Uterus (tissue), 3 donors: ENCODE measurements at regions not wholly inside any gene's neighbourhood (a gene's known extent, or its start where the extent isn't known, plus 50 kb on each side); places are given as distances from the start of the nearest gene placed in this dataset.
"Not testable (repeated sequence)": the region's sequence is repeated elsewhere in the genome, so short reads cannot be mapped to it uniquely, and the experiment has no call there.

Experiments
- DNase-seq, 2 donors: peaks; one replicate each; pipeline ENCODE4 v3.0.0-alpha.2; 2019 to 2020
- H3K27ac ChIP-seq, 2 donors: fragments of 200-600 bp; sonication (generic); 1 replicate in 1 of 2; 2 replicates in 1 of 2; pipeline ENCODE4 v1.5.1; 2016 to 2018
- H3K27me3 ChIP-seq, 2 donors: fragments of 200-600 bp; sonication (generic); one replicate each; pipeline ENCODE4 v1.5.1; 2018 to 2019; ENCODE audit warnings: control low read depth in 1 of 2
- H3K36me3 ChIP-seq, 2 donors: fragments of 200-600 bp; sonication (generic); one replicate each; pipeline ENCODE4 v1.5.1; 2019; ENCODE audit warnings: control low read depth in 1 of 2
- H3K4me1 ChIP-seq, 2 donors: fragments of 200-600 bp; sonication (generic); one replicate each; pipeline ENCODE4 v1.5.1; 2018 to 2019; ENCODE audit warnings: control low read depth in 1 of 2
- H3K4me3 ChIP-seq, 2 donors: fragments of 200-600 bp; sonication (generic); 1 replicate in 1 of 2; 2 replicates in 1 of 2; pipeline ENCODE4 v1.5.1; 2018 to 2019; ENCODE audit warnings: mild to moderate bottlenecking in 1 of 2
- H3K9me3 ChIP-seq, 2 donors: fragments of 200-600 bp; sonication (generic); one replicate each; pipeline ENCODE4 v1.5.1; 2019; ENCODE audit warnings: control low read depth in 1 of 2
- intact Hi-C: fragments of 100-400 bp; cut with DNase I; formaldehyde crosslinking; loops from one replicate; pipeline ENCODE4 v1.15.1; 2023; ENCODE audit warnings: low total_unique reads
- donor health status: DM: yes; HTN: yes; CAD: no.

DNA sequence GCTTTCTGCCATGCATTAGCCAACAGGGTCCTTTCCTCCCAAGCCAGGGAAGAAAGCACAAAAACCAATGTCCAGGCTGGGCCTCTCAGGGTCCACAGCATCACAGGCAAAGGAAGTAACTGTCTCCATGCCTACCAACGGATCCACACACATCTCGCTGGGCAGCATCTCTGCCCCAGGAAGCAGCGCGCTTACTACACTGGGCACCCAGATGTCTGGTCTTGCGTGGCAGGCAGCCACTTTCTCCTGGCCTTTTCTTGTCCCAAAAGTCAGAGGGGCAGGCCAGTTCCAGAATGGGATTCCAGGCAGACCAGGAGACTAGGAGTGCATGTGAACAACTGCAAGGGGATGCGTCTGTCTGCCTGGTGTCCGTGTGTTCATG, 153.3 kb upstream of the PLGLB2 start:
- H3K27ac ChIP-seq, H3K4me3 ChIP-seq, H3K27me3 ChIP-seq, intact Hi-C loops, H3K9me3 ChIP-seq, H3K4me1 ChIP-seq, H3K36me3 ChIP-seq, DNase-seq: not testable (repeated sequence)

GRCh38 chr2:87595017-87595416, 152.9 kb upstream of the PLGLB2 start:
- intact Hi-C loops, H3K27me3 ChIP-seq, H3K36me3 ChIP-seq, H3K4me1 ChIP-seq, H3K4me3 ChIP-seq, H3K9me3 ChIP-seq: not testable (repeated sequence)
- DNase-seq, result peak in 1 of 2 donors; percentile 15
- peak overlapping the region in 1 of 2 donors; percentile 47 for H3K27ac ChIP-seq

GRCh38 chr2:87600961-87601360, 146.9 kb upstream of the PLGLB2 start:
- DNase-seq, H3K27ac ChIP-seq, H3K4me1 ChIP-seq, H3K36me3 ChIP-seq, H3K27me3 ChIP-seq, H3K4me3 ChIP-seq, H3K9me3 ChIP-seq, intact Hi-C loops: not testable (repeated sequence)

DNA sequence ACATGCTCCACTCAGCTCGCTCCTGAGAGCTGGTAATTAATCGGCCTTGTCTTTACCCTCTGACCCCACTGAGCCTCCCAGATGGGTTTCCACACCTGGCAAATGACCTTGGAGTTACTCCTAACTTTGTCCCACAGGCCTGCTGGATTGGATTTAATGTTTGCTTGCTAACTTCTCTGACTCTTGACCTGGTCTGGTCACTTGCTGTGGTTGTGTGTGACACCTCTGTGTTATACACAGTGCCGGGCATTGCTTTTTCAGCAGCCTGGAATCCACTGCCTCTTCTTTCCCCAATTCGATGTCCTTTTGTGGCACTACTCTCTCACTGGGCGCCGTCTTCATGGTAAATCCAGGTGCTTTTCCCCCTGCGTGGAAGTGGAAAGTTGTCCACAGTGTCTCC, 145.8 kb upstream of the PLGLB2 start:
- H3K9me3 ChIP-seq, H3K4me3 ChIP-seq, DNase-seq, intact Hi-C loops, H3K27me3 ChIP-seq, H3K27ac ChIP-seq, H3K4me1 ChIP-seq, H3K36me3 ChIP-seq: not testable (repeated sequence)

DNA sequence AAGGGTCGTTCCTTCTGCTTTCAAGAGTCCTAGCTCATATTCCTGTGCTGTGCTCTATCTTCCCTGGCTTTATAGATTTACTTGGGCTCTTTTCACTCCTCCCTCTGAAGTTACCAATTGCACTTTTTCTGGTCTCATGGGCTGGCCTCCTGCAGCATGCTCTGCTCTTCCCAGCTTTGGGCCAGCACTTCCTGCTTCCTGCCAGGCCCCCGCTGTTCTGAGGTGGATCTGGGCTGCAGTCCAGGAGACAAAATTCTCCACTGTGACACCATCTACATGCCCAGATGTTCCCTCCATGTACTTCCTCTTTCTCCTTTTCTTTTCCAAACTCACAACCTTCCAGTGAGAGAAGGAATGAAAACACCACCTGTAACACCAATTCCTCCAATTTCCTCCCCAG, 145.2 kb upstream of the PLGLB2 start:
- H3K4me3 ChIP-seq, H3K36me3 ChIP-seq, H3K27ac ChIP-seq, intact Hi-C loops, H3K4me1 ChIP-seq, H3K9me3 ChIP-seq, DNase-seq, H3K27me3 ChIP-seq: not testable (repeated sequence)

- H3K4me1 ChIP-seq, H3K9me3 ChIP-seq, H3K36me3 ChIP-seq, H3K27me3 ChIP-seq, intact Hi-C loops, DNase-seq, H3K4me3 ChIP-seq: not testable (repeated sequence)
- peak overlapping the region in 1 of 2 donors; percentile 52 for H3K27ac ChIP-seq
Observed at GRCh38 chr2:87603418-87604278, 144.2 kb upstream of the PLGLB2 start.

DNA sequence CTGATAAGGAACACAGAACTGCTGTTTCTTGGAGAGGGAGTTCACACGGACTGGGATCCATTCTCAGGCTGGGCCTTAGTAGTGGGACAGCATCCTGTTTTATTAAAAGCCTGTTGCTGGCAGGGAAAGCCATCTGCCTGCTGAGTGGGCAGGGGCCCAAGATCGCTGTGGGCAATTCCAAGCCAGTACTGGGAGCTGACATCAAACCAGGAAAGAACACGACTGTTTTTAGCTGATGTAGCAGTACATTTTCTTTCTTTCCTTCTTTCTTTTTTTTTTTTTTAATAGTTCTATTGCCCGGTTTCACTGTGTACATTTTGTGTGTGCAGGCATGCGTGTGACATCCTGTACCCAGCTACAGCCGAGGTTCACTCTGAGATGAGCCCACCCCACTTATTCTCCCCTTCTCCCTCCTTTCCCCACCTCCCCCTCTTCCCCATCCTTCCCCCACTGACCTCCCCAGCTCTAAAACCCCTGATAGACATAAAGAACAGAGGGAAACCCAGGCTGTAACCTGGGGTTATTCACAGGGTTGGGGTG, 143.5 kb upstream of the PLGLB2 start:
- H3K4me1 ChIP-seq, H3K9me3 ChIP-seq, intact Hi-C loops, H3K36me3 ChIP-seq, H3K4me3 ChIP-seq, H3K27me3 ChIP-seq: not testable (repeated sequence)
- H3K27ac ChIP-seq, result peak overlapping the region in 1 of 2 donors; percentile 52
- peak; percentile 43 to 53 for DNase-seq

GRCh38 chr2:87604980-87605379, 142.9 kb upstream of the PLGLB2 start:
- H3K36me3 ChIP-seq, DNase-seq, H3K9me3 ChIP-seq, H3K27ac ChIP-seq, H3K4me1 ChIP-seq, intact Hi-C loops, H3K4me3 ChIP-seq, H3K27me3 ChIP-seq: not testable (repeated sequence)

GRCh38 chr2:87608377-87609166, 139.3 kb upstream of the PLGLB2 start:
- intact Hi-C loops, H3K9me3 ChIP-seq, H3K4me3 ChIP-seq, DNase-seq, H3K27ac ChIP-seq, H3K4me1 ChIP-seq, H3K27me3 ChIP-seq, H3K36me3 ChIP-seq: not testable (repeated sequence)

GRCh38 chr2:87610974-87611373, 136.9 kb upstream of the PLGLB2 start:
- H3K4me1 ChIP-seq, DNase-seq, H3K36me3 ChIP-seq, H3K4me3 ChIP-seq, H3K27ac ChIP-seq, H3K27me3 ChIP-seq, intact Hi-C loops, H3K9me3 ChIP-seq: not testable (repeated sequence)

GRCh38 chr2:87611416-87611815, 136.5 kb upstream of the PLGLB2 start:
- H3K4me3 ChIP-seq, intact Hi-C loops, H3K9me3 ChIP-seq, DNase-seq, H3K36me3 ChIP-seq, H3K27ac ChIP-seq, H3K27me3 ChIP-seq, H3K4me1 ChIP-seq: not testable (repeated sequence)

DNA sequence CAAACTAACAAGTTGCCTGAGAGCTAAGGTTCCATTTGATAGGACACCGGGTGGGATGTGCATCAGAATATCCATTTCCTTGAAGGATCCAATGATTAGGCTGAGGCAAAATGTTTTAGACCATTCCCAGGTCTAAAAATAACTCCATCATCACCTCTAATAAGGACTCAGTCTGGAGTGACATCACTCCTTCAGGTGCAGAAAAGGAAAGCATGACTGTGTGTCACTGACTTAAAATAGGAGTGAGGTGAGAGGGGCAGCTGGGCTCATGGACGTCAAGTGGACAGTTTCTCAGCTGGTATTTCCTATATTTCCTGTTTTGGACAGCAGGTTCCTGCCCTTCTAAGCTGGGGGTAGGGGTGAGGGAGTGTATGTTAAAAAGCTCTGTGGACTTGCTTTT, 135.9 kb upstream of the PLGLB2 start:
- intact Hi-C loops, H3K27me3 ChIP-seq, H3K9me3 ChIP-seq, H3K36me3 ChIP-seq, H3K27ac ChIP-seq, H3K4me3 ChIP-seq, H3K4me1 ChIP-seq, DNase-seq: not testable (repeated sequence)

DNA sequence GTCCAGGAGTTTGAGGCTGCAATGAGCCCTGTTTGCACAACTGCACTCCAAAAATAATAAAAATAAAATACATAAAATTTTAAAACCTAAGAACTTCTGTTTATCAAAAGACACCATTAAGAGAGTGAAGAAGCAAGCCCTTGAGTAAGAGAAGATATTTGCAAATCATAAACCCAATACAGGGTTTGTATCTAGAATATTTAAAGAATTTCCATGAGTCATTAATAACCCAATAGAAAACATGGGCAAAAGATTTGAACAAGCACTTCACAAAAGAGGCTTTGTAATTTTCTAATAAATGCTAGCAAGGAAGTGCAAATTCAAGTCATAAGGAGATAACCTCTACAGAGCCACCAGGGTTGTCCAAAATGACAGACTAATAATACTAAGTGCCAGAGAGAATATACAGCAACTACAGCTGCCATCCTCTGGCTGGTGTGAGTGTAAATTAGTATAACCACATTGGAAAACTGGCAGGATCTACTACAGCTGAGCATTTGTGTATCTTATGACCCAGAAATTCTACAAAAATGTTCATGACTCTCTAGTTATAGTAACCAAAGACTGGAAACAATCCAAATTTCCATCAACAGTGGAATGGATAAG, 133.0 kb upstream of the PLGLB2 start:
- H3K27ac ChIP-seq, DNase-seq, H3K27me3 ChIP-seq, H3K4me1 ChIP-seq, H3K4me3 ChIP-seq, H3K9me3 ChIP-seq, H3K36me3 ChIP-seq, intact Hi-C loops: not testable (repeated sequence)
